GM13976 (cell line): ENCODE measurements at regions not wholly inside any gene's neighbourhood (a gene's known extent, or its start where the extent isn't known, plus 50 kb on each side); places are given as distances from the start of the nearest gene placed in this dataset.
"Not testable (repeated sequence)": the region's sequence is repeated elsewhere in the genome, so short reads cannot be mapped to it uniquely, and the experiment has no call there.

Source experiments
- DNase-seq: peaks from one replicate; pipeline ENCODE4 v3.0.0; 2012; ENCODE audit warnings: low spot score
- in situ Hi-C: fragments of 300-500 bp; cut with MboI; formaldehyde crosslinking; loops from one replicate; pipeline ENCODE4 v1.12.0; 2022; ENCODE audit warnings: low sequenced_read_pairs, mixed read lengths, inconsistent platforms; ENCODE audit not compliant: unreplicated experiment
- TF ChIP-seq, protein P1 (sequence below): IDR thresholded peaks from 2 replicates; pipeline ENCODE4 v1.5.1; 2012; ENCODE audit warnings: borderline replicate concordance, mild to moderate bottlenecking; ENCODE audit not compliant: insufficient read depth; ENCODE audit errors: extremely low read depth, missing control alignments, control extremely low read depth

DNA sequence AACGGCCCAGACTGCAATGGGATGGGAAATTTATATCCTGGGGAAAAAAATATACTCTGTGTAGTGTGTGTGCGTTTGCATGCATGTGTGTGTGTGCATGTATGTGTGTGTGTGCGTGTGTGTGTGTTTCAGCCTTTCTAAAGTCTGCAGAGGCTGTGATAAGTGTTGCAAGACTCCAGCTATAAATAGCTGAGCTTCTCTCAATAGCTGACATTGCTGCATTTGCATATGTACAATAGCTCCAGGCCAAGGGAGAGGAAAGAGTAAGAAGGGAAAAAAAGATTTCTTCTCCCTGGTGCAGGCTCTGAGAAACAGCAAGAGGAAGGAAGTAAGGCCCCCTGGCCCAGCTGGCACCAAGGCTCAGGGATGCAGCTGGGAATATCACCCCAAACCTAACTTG, 483.0 kb downstream of the MN1 start:
- no peak for DNase-seq
- in situ Hi-C loops, result no loop called here
- TF ChIP-seq, protein P1, sequence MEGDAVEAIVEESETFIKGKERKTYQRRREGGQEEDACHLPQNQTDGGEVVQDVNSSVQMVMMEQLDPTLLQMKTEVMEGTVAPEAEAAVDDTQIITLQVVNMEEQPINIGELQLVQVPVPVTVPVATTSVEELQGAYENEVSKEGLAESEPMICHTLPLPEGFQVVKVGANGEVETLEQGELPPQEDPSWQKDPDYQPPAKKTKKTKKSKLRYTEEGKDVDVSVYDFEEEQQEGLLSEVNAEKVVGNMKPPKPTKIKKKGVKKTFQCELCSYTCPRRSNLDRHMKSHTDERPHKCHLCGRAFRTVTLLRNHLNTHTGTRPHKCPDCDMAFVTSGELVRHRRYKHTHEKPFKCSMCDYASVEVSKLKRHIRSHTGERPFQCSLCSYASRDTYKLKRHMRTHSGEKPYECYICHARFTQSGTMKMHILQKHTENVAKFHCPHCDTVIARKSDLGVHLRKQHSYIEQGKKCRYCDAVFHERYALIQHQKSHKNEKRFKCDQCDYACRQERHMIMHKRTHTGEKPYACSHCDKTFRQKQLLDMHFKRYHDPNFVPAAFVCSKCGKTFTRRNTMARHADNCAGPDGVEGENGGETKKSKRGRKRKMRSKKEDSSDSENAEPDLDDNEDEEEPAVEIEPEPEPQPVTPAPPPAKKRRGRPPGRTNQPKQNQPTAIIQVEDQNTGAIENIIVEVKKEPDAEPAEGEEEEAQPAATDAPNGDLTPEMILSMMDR, result no peak

DNA sequence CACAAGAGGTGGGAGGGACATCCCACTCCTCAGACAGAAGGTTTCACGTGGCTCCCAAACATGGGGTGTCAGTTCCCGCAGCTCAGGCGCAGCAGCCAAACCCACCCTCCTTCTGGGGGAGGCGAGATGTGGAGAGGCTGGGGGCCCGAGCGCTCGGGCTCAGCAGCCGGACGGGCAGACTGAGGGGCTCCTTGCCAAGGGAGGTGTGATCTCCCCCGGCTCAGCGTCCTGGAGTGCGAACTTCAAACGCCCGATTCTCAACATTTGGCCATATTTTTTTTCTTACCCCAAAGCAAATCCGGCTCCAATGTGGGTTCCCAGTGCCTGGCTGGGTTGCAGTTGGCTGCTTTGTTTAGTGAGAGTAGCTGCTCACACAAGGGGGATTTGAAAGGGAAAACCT, 477.9 kb downstream of the MN1 start:
- TF ChIP-seq, protein P1, result no peak
- in situ Hi-C loops, result no loop called here
- no peak for DNase-seq

DNA sequence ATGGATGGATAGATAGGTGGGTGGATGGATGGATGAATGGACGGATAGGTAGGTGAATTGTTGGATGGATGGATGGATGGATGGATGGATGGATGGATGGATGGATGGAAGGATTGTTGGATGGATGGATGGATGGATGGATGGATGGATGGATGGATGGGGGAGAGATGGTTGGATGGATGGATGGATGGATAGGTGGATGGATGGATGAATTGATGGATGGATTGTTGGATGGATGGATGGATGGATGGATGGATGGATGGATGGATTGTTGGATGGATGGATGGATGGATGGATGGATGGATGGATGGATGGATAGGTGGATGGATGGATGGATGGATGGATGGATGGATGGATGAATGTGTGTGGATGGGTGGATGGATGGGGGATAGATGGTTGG, 476.6 kb downstream of the MN1 start:
- DNase-seq, in situ Hi-C loops: not testable (repeated sequence)

DNA sequence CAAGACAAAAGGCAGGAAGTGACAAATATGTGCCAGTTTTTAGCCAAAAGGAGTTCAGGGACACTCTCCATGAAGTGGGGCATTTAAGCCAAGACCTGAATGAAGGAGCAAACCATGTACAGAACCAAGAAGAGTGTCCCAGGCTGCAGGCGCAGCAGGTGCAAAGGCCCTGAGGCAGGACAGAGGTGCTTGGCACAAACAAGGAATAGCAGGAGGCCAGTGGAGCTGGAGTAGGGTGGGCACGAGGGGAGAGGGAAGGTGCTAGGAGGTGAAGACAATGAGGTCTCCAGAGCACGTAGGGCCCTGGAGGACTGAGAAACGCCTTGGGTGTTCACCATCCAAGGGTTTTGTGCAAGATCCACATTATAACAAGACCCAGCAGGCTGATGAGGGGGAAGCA, 474.1 kb downstream of the MN1 start:
- DNase-seq, result no peak
- in situ Hi-C loops, result no loop called here
- TF ChIP-seq, protein P1, result no peak

DNA sequence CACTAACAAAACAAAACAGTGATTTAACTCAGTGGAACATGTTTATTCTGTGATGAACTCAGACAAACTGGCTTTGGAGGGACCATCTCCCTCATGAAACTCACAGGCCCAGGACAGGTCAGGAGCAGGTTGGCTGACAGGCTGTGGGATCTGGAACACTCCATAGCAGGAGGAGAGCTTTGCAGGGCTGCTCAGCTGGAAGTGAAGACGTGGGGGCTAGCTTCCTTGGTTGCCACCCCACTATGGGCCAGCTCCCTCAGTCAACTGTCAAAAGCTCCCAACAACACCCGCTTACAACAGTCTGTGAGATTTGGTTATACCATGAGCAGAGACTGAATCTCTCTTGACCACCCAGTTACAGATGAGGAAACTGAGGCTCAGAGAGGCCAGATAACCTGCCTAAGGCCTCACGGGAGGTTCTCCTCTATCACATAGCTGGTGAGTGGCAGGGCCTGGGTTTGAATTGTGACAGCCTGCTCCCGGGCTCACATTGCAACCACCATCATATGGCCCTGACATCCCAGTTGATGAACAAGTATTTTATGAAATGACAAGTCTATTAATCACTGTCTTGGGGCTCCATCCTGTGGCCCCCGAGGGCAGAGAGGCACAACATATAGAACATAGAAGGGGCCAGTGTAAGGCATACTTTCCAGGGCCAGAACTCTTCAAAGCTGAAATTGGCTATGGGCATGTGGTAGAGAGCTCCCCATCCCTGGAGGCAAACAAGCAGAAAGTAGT, 473.4 kb downstream of the MN1 start:
- in situ Hi-C loops, result no loop called here
- DNase-seq, result no peak
- TF ChIP-seq, protein P1, result no peak

DNA sequence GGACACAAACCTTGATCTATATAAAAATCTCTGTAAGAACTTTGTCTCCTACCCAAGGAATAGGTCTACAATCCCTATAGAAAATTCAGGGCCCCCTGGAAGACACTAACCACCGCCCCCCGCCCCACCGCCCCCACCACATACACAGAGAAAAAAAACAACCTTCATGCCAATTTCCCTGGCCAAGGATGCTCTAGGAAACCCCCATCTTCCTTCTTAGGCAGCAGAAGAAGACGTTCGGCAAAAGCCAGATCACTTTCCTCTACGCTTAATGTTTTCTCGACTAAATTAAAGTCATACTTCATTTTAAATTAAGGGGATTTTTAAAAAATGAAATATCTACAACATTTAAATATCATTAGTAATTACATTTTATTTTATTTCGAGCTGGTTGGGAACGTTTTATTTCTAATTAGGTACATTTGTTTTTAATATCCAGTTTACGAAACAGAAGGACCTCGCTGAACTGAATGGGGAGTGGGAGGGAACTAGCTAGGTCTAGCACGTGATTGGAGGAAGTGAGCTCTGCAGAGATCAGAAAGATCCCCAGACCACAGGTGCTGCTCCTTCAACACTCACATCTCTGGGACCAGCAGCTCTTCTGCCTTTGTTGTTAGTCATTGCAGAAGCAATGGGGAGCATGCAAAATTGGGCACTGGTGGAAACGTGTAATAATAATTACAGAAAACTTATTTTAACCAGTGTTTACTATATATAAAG, 472.3 kb downstream of the MN1 start:
- TF ChIP-seq, protein P1, result no peak
- DNase-seq, result no peak
- in situ Hi-C loops, result no loop called here

DNA sequence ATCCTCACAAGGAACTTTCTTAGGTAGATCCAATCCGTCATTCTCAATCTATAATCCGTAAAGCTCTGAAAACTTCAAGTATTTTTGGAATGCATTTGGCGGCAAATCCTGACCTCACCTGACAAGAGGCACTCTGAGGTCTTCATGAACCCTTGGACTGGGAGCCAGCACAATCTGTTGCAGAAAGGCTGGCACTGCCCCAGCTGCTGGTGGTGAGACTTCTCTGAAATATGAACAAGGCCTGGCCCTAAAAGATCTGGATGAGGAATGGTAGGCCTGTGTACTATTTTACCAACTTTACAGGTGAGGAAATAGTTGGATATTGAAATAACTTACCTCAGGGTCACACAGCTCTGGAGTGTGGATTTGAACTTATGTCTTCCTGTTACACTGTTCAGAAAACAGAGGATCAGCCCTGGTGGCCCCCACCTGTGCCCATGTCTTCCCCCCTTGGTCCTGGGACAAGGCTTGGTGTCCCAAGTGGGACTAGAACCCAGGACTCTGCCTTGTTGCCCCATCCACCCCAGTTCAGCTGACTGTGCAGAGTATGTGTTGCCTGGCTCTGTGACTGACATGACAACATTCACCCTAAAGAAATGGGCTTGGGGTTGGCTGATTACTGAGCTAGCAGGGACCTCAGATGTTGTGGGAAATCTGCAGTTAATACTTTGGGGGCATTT, 471.4 kb downstream of the MN1 start:
- no peak for DNase-seq
- TF ChIP-seq, protein P1, result no peak
- in situ Hi-C loops, result no loop called here
